H54 (cell line): ENCODE measurements at regions not wholly inside any gene's neighbourhood (a gene's known extent, or its start where the extent isn't known, plus 50 kb on each side); places are given as distances from the start of the nearest gene placed in this dataset.

Source experiments
- DNase-seq: peaks from one replicate; pipeline ENCODE4 v3.0.0; 2011; ENCODE audit warnings: low spot score, mixed read lengths; ENCODE audit not compliant: insufficient read length
- FAIRE-seq: peaks from 3 replicates; lab custom pipeline; 2011; peaks lifted over from hg19 to GRCh38; lab: Jason Lieb, UNC
- POLR2A ChIP-seq: IDR thresholded peaks from 2 replicates; pipeline ENCODE4 v1.6.1; 2011; ENCODE audit warnings: low read depth, mild to moderate bottlenecking, low read length

DNA sequence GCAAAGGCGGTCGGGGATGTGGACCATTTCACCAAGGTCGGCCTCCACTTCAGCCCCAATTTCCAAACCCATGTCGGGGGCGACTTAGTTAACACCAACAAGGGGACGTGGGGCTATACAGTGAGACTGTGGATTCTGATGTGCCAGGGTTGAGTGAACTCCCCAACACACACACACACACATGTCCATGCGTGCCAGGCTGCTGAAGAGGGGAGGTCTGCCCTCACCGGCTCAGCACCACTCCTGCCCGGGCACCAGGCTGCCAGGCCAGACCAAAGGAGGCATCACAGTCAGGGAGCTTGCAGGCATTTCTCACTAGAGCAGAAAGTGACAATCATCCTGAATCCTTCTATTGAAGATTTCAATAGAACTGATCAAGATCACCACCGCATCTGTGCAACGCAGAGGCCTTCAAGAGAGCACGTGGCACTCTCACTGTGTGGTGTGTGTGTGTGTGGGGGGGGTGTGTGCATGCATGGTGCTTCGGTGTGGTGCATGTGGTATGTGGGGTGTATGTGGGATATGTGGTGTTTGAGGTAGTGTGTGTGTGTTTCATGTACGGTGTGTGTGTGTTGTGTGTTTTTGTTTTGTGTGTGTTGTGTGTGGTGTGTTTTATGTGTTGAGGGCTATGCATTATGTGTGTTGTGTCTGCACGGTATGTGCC lies 403.5 kb upstream of the RNF32 start:
- DNase-seq (no peak), FAIRE-seq (no peak)
- TF ChIP-seq POLR2A: no peak

DNA sequence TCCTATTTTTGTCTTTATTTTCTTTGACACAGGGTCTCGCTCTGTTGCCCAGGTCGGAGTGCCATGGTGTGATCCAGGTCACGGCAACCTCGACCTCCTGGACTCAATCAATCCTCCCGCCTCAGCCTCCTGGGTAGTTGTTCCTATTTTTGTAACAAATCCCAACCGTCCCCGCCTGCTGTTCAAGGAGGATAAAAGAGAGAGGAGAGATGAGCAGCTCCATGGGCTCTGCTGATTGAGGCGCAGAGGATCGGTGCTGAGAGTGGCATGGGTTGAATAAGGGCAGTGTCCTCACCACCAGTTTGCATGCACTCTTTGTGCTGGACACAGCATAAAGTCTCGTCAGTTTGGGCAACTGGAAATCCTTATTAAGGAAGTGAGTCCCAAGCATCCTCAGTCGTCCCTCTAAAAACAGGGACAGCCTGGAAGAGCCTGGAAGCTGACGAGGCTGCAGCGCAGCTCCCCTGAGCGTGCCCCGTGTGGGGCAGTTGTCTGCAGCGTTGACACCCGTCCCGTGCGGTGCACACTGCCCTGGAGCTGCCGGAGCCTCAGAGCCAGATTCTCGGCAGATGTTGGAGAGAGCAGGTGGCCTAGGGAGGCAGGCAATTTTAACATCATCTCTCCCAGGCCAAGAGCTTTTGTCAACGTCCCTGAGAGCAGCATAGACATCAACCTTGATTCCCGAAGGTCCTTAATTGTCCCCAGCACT lies 404.2 kb upstream of the RNF32 start:
- DNase-seq (no peak), FAIRE-seq (no peak)

DNA sequence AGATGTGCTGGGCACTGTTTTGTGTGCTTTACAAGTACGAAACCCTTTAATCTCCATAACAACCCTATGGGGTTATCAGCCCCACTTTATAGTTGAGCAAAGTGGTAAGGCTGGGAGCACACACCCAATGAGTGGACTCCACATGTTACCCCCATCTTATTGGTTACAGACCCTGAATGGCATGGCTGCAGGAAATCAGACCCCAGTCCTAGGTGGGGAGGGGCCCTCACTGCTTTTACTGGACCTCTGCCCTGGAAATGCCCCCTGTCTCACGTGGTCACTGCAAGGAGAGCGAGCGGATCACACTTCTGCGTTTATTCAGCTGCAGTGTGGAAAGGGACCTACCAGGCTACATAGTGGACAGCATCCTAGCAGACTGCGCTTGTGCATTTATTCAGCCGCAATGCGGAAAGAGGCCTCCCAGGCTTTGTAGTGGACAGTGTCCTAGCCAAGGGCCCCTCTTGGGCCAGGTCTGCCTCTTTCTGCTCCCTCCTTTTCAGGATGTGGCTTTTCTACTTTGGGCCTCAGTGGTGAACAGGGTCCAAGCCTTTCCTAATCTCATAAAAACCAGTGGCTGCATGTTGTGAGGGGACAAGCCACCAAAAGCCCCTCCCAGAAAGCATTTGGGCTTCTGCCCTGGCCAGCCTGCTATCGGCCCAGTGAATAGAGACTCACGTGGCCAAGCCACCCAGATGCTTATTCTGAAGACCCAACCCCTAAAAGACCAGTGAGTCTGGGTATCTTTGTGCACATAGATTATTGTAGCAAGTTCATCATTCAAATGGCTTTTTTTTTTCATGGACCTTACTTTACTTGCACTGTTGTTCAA lies 405.7 kb upstream of the RNF32 start:
- DNase-seq (no peak), FAIRE-seq (no peak)
- TF ChIP-seq POLR2A: no peak

More for the DNA sequence above, 404.2 kb upstream of the RNF32 start:
- TF ChIP-seq POLR2A: no peak

DNA sequence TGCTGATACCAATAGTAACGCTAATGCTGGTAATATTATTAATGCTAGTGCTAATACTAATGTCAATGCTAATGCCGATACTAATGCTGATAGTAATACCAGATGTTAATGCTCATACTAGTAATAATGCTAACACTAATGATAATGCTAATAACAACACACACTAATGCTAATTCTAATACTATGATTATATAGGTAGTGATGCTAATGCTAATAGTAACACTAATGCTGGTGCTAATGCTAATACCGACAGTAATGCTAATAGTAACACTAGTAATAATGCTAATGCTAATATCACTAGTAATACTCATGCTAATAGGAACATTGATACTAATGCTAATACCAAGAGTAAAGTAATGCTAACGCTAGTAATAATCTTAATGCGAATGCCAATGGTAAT lies 406.4 kb upstream of the RNF32 start:
- DNase-seq (no peak), FAIRE-seq (no peak)
- no peak for TF ChIP-seq POLR2A

DNA sequence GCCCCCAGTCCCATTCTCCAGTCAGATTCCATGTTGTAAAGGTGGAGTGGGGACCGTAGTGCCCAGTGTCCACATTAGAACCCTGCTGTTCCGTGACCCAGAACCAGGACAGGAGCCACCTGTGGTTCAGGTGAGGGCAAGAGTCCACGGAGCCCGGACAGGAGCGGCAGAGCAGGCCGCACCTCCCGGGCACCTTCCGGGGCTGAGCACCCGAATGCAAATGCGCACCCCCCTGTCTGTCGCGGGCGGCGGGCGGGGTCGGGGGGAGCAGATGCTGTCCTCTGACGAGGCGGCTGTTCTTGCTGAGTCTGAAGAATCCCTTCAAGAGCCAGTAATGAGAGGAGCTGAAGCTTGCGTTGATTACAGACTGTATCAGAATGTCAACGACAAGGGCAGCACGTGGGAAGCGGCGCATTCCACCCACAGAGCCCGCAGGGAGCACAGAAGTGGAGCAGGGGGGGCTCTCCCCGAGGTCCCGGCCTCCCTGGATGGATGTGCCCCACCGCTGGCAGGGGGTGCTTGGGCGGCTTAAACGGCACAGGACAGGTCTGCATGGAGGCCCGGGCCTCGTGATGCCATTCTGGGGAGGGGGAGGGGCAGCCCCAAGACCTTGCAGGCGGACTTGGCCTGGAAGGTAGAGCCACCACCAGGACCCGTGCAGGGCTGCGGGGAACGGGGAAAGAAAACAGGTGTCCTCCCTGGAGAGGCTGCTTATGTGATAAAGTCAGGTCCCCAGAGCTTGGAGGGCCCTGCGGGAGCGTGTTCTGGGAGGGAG lies 407.5 kb upstream of the RNF32 start:
- no peak for FAIRE-seq
- DNase-seq: no peak
- no peak for TF ChIP-seq POLR2A

DNA sequence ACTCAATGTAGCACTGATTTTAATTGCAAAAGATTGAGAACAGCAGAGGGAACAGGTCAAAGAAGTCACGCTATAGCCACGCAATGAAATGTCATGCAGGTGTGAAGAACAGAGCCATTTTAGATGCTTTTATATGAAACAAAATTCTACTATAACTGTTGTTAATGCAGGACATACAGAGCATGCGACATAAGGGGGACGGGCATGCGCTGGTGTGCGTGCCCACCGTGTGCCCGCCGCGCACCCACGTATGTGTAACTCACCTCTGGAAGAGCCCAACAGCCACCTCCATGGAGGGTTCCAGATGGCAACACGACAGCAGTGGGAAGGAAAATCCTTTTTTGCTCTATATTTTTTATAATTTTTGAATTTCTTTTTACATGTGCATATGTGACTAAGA lies 410.0 kb upstream of the RNF32 start:
- DNase-seq (no peak), FAIRE-seq (no peak)
- TF ChIP-seq POLR2A: no peak

DNA sequence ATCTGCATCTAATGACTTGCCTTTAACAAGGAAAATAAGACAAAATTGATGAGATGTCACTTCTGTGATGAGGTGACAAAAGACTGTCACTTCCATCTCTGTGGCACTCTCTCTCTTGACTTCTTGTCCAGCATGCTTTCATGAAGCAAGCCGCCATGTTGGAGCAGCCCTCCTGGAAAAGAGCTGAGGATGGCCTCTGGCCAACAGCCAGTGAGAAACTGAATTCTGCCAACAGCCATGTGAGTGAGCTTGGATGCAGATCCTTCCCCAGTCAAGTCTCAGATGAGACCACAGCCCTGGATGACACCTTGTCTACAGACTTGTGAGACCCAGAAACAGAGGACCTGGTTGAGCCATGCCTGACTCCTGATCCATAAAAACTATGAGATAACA lies 412.6 kb upstream of the SHH start:
- DNase-seq: no peak
- FAIRE-seq: no peak
- no peak for TF ChIP-seq POLR2A

DNA sequence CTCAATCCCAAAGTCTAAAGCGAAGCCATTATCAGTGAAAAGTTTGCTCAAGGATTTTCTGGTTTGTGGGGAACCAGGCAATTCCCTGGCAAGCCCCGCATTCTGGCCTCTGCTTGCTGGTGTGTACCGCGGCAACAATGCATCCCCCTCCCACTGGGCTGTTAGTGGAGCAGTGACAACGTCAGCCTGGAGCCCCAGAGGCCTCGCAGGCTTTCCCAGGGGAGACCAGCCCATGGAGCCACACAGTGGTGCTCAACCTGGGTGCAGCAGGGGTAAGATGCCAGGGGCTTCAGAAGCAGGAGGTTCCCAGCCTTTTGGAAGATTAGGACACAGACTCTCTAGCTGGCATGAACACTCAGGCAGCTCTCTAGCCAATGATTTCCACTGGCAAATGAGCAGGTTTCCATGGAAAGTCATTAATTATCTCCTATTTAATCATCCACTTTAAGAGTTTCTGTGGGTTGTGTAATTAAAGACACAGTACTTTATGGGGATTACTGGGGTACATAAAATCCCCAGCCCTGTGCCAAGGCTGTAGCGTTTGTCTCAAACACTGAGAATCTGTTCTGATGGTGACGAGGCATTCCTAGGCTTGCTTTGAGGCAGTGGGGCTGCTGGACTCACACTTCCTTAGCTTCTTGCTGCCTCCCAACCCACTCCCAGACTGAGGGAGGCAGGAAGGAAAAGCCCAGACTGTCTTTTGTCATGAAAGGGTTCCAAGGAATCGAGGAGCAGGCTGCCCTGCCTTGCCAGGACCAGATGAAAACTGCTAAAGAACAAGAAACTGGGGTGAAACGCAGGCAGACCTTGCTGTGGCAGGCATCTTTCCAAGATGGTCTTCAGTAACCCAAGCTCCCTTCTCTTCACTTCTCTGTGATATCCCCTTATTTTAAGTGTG lies 411.9 kb upstream of the SHH start:
- DNase-seq (no peak), FAIRE-seq (no peak)
- no peak for TF ChIP-seq POLR2A

DNA sequence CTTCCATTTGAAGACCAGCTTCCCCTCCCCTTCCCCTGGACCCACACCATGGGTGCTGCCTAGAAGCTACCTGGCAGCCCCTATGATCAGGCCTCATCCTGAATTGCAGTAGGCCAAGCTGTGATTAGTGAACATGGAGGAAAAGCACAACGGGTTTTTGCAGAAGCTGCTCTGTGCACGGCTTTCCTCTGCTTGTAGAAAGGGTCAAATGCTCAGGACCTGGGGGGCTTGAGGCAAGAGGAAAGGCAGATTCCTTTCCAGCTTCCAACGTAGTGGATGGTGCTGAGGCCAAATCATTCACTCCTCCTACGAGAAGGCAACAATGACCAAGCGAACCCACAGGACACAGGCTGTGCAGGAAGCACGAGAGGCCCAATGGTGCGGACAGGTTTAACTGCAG lies 410.3 kb upstream of the SHH start:
- TF ChIP-seq POLR2A: no peak
- FAIRE-seq: no peak
- DNase-seq: no peak

DNA sequence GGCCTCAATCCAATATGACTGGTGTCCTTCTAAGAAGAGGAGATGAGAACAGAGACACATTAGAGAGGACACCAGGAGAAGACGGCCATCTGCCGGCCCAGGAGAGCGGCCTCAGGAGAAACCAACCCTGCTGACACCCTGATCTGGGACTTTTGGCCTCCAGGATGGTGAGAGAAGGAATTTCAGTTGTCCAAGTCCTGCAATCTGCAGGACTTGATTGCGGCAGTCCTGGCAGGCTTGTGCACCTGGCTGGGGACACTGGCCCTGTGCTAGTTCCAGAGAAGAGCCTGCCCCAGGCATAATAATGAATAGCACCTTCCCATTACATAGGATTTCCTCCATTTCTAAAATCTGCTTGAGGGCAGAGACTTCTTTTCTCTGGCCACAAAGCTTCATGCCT lies 409.9 kb upstream of the SHH start:
- no peak for FAIRE-seq
- DNase-seq: no peak
- TF ChIP-seq POLR2A: no peak

DNA sequence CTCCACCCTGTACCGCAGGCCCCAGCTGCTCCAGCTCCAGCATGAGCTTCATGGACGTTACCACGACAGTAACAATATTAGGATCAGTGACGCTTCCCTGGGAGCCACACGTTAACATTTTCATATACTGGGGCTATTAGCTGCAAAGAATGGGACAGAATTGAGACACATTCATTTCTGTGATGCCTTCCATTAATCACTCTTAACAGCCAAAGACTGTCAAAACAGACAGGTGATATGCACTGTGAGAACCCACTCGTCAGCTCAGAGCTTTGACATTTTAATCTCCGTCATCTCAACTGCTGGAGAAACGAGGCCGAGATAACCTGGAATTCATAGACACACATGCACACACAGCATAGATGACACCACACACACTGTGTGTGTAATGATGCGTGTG lies 408.4 kb upstream of the SHH start:
- TF ChIP-seq POLR2A: no peak
- FAIRE-seq: no peak
- no peak for DNase-seq

DNA sequence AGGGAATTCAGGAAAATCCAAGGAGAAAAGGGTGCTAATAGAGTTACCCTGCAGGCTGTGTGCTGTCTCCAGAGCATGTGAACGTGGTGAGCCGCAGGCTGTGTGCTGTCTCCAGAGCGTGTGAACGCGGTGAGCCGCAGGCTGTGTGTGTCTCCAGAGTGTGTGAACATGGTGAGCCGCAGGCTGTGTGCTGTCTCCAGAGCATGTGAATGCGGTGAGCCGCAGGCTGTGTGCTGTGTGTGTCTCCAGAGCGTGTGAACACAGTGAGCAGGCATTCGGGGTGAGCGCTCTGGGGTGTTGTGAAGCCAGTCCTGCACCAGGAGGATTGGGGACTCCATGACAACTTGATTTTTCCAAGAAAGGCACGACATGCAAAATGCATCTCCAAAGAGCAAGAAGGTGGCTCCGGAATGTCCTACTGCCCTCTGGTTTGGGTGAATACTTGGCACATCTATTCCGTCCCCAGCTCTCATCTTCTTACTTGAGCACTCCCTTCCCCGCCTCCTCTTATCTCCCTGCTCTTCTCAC lies 407.9 kb upstream of the SHH start:
- DNase-seq (no peak), FAIRE-seq (no peak)
- no peak for TF ChIP-seq POLR2A
